PC-3 (cell line): ENCODE measurements at regions not wholly inside any gene's neighbourhood (a gene's known extent, or its start where the extent isn't known, plus 50 kb on each side); places are given as distances from the start of the nearest gene placed in this dataset.

Experiments used
- ATAC-seq: fragments of 200-7000 bp; cut with Tn5 transposase; 2 replicates; pipeline ENCODE4 v1.9.1; 2020; ENCODE audit warnings: mild to moderate bottlenecking, moderate library complexity
- BruUV-seq: library from RNA; stranded (reverse); fragments of 400-500 nt; replicated peaks from 2 replicates; lab custom pipeline; 2021; lab: Mats Ljungman, UMichigan
- CTCF ChIA-PET: fragments of 300-600 bp; sonication (Branson Sonifier 250); formaldehyde crosslinking; loops from one replicate; lab custom pipeline; 2022; ENCODE audit warnings: antibody characterized with exemption; lab: Charles Lee
- POLR2A ChIA-PET: fragments of 300-600 bp; sonication (Branson Sonifier 250); formaldehyde crosslinking; loops from one replicate; lab custom pipeline; 2022; ENCODE audit warnings: antibody characterized with exemption; ENCODE audit not compliant: unreplicated experiment; lab: Charles Lee
- DNase-seq: peaks from one replicate; pipeline ENCODE4 v3.0.0-alpha.2; 2015
- H2AFZ ChIP-seq: fragments of 300-600 bp; sonication (generic); 2 replicates; pipeline ENCODE4 v1.6.0; 2016; ENCODE audit warnings: antibody characterized with exemption, low read length
- H3F3A ChIP-seq: fragments of 300-600 bp; sonication (generic); one replicate; pipeline ENCODE4 v1.6.0; 2017; ENCODE audit warnings: antibody characterized with exemption, low read length, control low read depth, mild to moderate bottlenecking; ENCODE audit not compliant: unreplicated experiment
- H3K27ac ChIP-seq: fragments of 300-600 bp; sonication (generic); 2 replicates; pipeline ENCODE4 v1.5.1; 2016; ENCODE audit warnings: mild to moderate bottlenecking, low read length
- H3K27me3 ChIP-seq: fragments of 300-600 bp; sonication (generic); 2 replicates; pipeline ENCODE4 v1.6.1; 2016; ENCODE audit warnings: low read length, mixed read lengths
- H3K36me3 ChIP-seq: fragments of 300-600 bp; sonication (generic); 2 replicates; pipeline ENCODE4 v1.6.1; 2016; ENCODE audit warnings: low read depth, mixed run types, low read length, mixed read lengths
- H3K4me1 ChIP-seq: fragments of 300-600 bp; sonication (generic); 2 replicates; pipeline ENCODE4 v1.5.1; 2016; ENCODE audit warnings: low read length; ENCODE audit not compliant: insufficient read depth
- H3K4me2 ChIP-seq: fragments of 300-600 bp; sonication (generic); 2 replicates; pipeline ENCODE4 v1.6.0; 2016; ENCODE audit warnings: low read length
- H3K4me3 ChIP-seq: fragments of 300-600 bp; sonication (generic); 2 replicates; pipeline ENCODE4 v1.5.1; 2016; ENCODE audit warnings: mild to moderate bottlenecking, low read length, mixed read lengths
- H3K79me2 ChIP-seq: fragments of 300-600 bp; sonication (generic); 2 replicates; pipeline ENCODE4 v1.6.1; 2017; ENCODE audit warnings: low read length, mixed read lengths
- H3K9ac ChIP-seq: fragments of 300-600 bp; sonication (generic); 2 replicates; pipeline ENCODE4 v1.6.0; 2016; ENCODE audit warnings: mild to moderate bottlenecking, low read length
- H3K9me2 ChIP-seq: fragments of 300-600 bp; sonication (generic); replicated peaks from 2 replicates; pipeline ENCODE4 v1.6.1; 2016; ENCODE audit warnings: mixed run types, low read length, mixed read lengths
- H3K9me3 ChIP-seq: fragments of 300-600 bp; sonication (generic); 2 replicates; pipeline ENCODE4 v1.6.1; 2016; ENCODE audit warnings: low read length, mixed read lengths
- H4K20me1 ChIP-seq: fragments of 300-600 bp; sonication (generic); 2 replicates; pipeline ENCODE4 v1.6.1; 2016; ENCODE audit warnings: low read length, mixed read lengths
- CTCF ChIP-seq: fragments of 300-600 bp; sonication (generic); conservative IDR thresholded peaks from 2 replicates; pipeline ENCODE4 v1.5.1; 2017; ENCODE audit warnings: antibody characterized with exemption, low read depth, mild to moderate bottlenecking, low read length
- EZH2 ChIP-seq: fragments of 300-600 bp; sonication (generic); IDR thresholded peaks from one replicate; pipeline ENCODE4 v1.6.1; 2017; ENCODE audit warnings: antibody characterized with exemption, mild to moderate bottlenecking, low read length; ENCODE audit not compliant: unreplicated experiment
- EZH2phosphoT487 ChIP-seq: fragments of 300-600 bp; sonication (generic); IDR thresholded peaks from 2 replicates; pipeline ENCODE4 v1.6.1; 2018; ENCODE audit warnings: mild to moderate bottlenecking, antibody characterized with exemption, low read length, borderline replicate concordance
- intact Hi-C: fragments of 100-400 bp; cut with micrococcal nuclease; formaldehyde crosslinking; loops from 2 replicates; pipeline ENCODE4 v1.9.0; 2023

GRCh38 chr1:181356505-181357340, 126.6 kb upstream of the CACNA1E start:
- CTCF ChIA-PET, result no interaction called here
- intact Hi-C loops, result no loop called here
- DNase-seq (no peak), ATAC-seq (no peak)
- Histone ChIP-seq H3K36me3 (no peaks in the 10 kb centered on the region), H3K9me2 (no peaks in the 10 kb centered on the region), H3K27ac (no peak overlapping the region), H3K9ac (no peak overlapping the region), H3K4me1 (no peaks in the 10 kb centered on the region), H3F3A (no peaks in the 10 kb centered on the region), H3K79me2 (no peaks in the 10 kb centered on the region), H2AFZ (no peak overlapping the region), H3K4me2 (no peak overlapping the region), H3K9me3 (no peaks in the 10 kb centered on the region), H3K27me3 (peaks cover 26% of the 10 kb centered on the region), H3K4me3 (no peak overlapping the region), H4K20me1 (no peaks in the 10 kb centered on the region)
- no TSS peak for BruUV-seq
- TF ChIP-seq EZH2 (no peak), EZH2phosphoT487 (no peak), CTCF (no peak)
- POLR2A ChIA-PET, result no interaction called here

- no peak overlapping the region for H3K4me2 ChIP-seq
- POLR2A ChIA-PET, result no interaction called here
- H3K79me2 ChIP-seq, result no peaks in the 10 kb centered on the region
- no peaks in the 10 kb centered on the region for H3K9me2 ChIP-seq
- DNase-seq (no peak), ATAC-seq (no peak)
- H3K27ac ChIP-seq, result no peak overlapping the region
- TF ChIP-seq EZH2 (no peak), CTCF (no peak), EZH2phosphoT487 (no peak)
- H2AFZ ChIP-seq, result no peak overlapping the region
- no peaks in the 10 kb centered on the region for H3K4me1 ChIP-seq
- no peak overlapping the region for H3K4me3 ChIP-seq
- BruUV-seq, result no TSS peak
- no peaks in the 10 kb centered on the region for H3K36me3 ChIP-seq
- H3F3A ChIP-seq, result no peaks in the 10 kb centered on the region
- intact Hi-C loops, result no loop called here
- no peak overlapping the region for H3K9ac ChIP-seq
- H3K9me3 ChIP-seq, result no peaks in the 10 kb centered on the region
- CTCF ChIA-PET, result no interaction called here
- peaks cover 30% of the 10 kb centered on the region for H3K27me3 ChIP-seq
- H4K20me1 ChIP-seq, result no peaks in the 10 kb centered on the region
Measured at GRCh38 chr1:181359012-181359411, 124.3 kb upstream of the CACNA1E start.

DNA sequence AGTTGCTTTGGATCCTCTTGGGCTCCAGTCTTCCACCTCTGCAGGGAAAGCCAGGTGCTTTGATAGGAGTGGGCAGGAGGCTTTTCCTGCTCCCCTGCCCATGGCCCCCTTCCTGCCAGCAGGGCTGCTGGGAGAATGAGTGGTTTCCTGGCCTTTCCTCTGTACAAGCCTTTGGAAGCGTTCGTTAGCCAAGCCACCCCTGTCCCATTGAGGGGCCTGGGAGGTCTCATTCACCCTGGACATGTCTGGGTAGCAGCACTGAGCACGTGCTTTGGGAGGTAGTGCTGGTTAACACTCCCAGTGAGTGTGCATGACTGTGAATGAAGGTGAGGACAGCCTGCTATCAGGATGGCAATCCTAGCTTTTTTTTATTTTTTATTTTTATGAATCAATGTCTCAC, 118.5 kb upstream of the CACNA1E start:
- no TSS peak for BruUV-seq
- DNase-seq, result no peak
- intact Hi-C loops, result no loop called here
- Histone ChIP-seq H3K9me3 (no peaks in the 10 kb centered on the region), H3K4me3 (no peak overlapping the region), H3K4me1 (no peaks in the 10 kb centered on the region), H3K79me2 (no peaks in the 10 kb centered on the region), H3K27me3 (peaks cover 4% of the 10 kb centered on the region), H3K4me2 (no peak overlapping the region), H3K9ac (no peak overlapping the region), H2AFZ (no peak overlapping the region), H4K20me1 (no peaks in the 10 kb centered on the region), H3K36me3 (no peaks in the 10 kb centered on the region), H3K9me2 (no peaks in the 10 kb centered on the region), H3F3A (no peaks in the 10 kb centered on the region), H3K27ac (no peak overlapping the region)
- ChIA-PET POLR2A (no interaction called here), CTCF (no interaction called here)
- no peak for ATAC-seq
- TF ChIP-seq EZH2phosphoT487 (no peak), CTCF (no peak), EZH2 (no peak)
